SK-N-SH (cell line): ENCODE measurements at regions not wholly inside any gene's neighbourhood (a gene's known extent, or its start where the extent isn't known, plus 50 kb on each side); places are given as distances from the start of the nearest gene placed in this dataset.

Experiments
- CTCF ChIA-PET: fragments of 300-600, 350-600 bp; formaldehyde crosslinking; extraction: SDS; loops from one replicate; lab custom pipeline; 2021; lab: Yijun Ruan, JAX
- POLR2A ChIA-PET: fragments of 350-600 bp; sonication (Branson Sonifier 250); formaldehyde crosslinking; extraction: SDS; loops from one replicate; lab custom pipeline; 2020; ENCODE audit warnings: antibody characterized with exemption, inconsistent platforms; lab: Yijun Ruan, JAX
- DNase-seq: peaks from one replicate; pipeline ENCODE4 v3.0.0; 2012
- H2AFZ ChIP-seq: fragments of 200-600 bp; sonication (generic); 2 replicates; pipeline ENCODE4 v1.8.1; 2016; ENCODE audit warnings: antibody characterized with exemption, mild to moderate bottlenecking, low read depth
- H3F3A ChIP-seq: fragments of 200-600 bp; sonication (generic); replicated peaks from 2 replicates; pipeline ENCODE3; 2016; ENCODE audit warnings: antibody characterized with exemption, mild to moderate bottlenecking; ENCODE audit not compliant: insufficient read depth
- H3K27ac ChIP-seq, 2 experiments: fragments of 200-500 bp in 1 of 2; fragments of 200-600 bp in 1 of 2; sonication (Bioruptor generic) in 1 of 2; sonication (generic), shearing (Covaris generic) in 1 of 2; 2 replicates each; pipeline versions ENCODE4 v1.5.1 to v1.6.1; 2014 to 2016; ENCODE audit warnings: low read depth in 2 of 2, inconsistent platforms in 1 of 2, low read length in 1 of 2, mild to moderate bottlenecking in 1 of 2, mixed read lengths in 1 of 2
- H3K27me3 ChIP-seq: fragments of 200-600 bp; sonication (generic), shearing (Covaris generic); 2 replicates; pipeline ENCODE4 v1.6.1; 2016; ENCODE audit warnings: mixed run types; ENCODE audit not compliant: insufficient read depth
- H3K36me3 ChIP-seq, 2 experiments: fragments of 200-500 bp in 1 of 2; fragments of 200-600 bp in 1 of 2; sonication (Bioruptor generic) in 1 of 2; sonication (generic) in 1 of 2; replicated peaks in 1 of 2; 2 replicates each; pipeline versions ENCODE3 to v1.5.1; 2014 to 2016; ENCODE audit warnings: low read length in 1 of 2, mild to moderate bottlenecking in 1 of 2; ENCODE audit not compliant: insufficient read depth in 2 of 2, control insufficient read depth in 1 of 2
- H3K4me1 ChIP-seq, 2 experiments: fragments of 200-500 bp in 1 of 2; fragments of 200-600 bp in 1 of 2; sonication (Bioruptor generic) in 1 of 2; sonication (generic), shearing (Covaris generic) in 1 of 2; 2 replicates each; pipeline versions ENCODE4 v1.5.1 to v1.6.1; 2014 to 2016; ENCODE audit warnings: low read depth in 1 of 2, low read length in 1 of 2, mixed run types in 1 of 2; ENCODE audit not compliant: insufficient read depth in 2 of 2, control insufficient read depth in 1 of 2
- H3K4me2 ChIP-seq: fragments of 200-600 bp; sonication (generic), shearing (Covaris generic); 2 replicates; pipeline ENCODE4 v1.6.1; 2017; ENCODE audit warnings: mixed run types
- H3K4me3 ChIP-seq, 2 experiments: fragments of 200-500 bp in 1 of 2; fragments of 200-600 bp in 1 of 2; sonication (Bioruptor generic) in 1 of 2; sonication (generic), shearing (Covaris generic) in 1 of 2; 2 replicates each; pipeline versions ENCODE4 v1.5.1 to v1.8.1; 2014 to 2016; ENCODE audit warnings: low read depth in 2 of 2, inconsistent platforms in 1 of 2, low read length in 1 of 2, mild to moderate bottlenecking in 1 of 2, mixed read lengths in 1 of 2, moderate library complexity in 1 of 2
- H3K79me2 ChIP-seq: fragments of 200-600 bp; sonication (generic); 2 replicates; pipeline ENCODE4 v1.8.1; 2017; ENCODE audit warnings: mild to moderate bottlenecking; ENCODE audit not compliant: insufficient read depth
- H3K9ac ChIP-seq: fragments of 200-600 bp; sonication (generic); 2 replicates; pipeline ENCODE4 v1.6.1; 2017; ENCODE audit warnings: mixed run types
- H3K9me2 ChIP-seq: fragments of 200-600 bp; sonication (generic); 2 replicates; pipeline ENCODE4 v1.6.1; 2017; ENCODE audit warnings: mixed run types
- H3K9me3 ChIP-seq: fragments of 200-600 bp; sonication (generic); 2 replicates; pipeline ENCODE4 v1.6.1; 2017; ENCODE audit warnings: mixed run types, mild to moderate bottlenecking, moderate library complexity
- H4K20me1 ChIP-seq: fragments of 200-600 bp; sonication (generic); 2 replicates; pipeline ENCODE4 v1.6.1; 2017; ENCODE audit warnings: mild to moderate bottlenecking, mixed run types; ENCODE audit not compliant: insufficient read depth
- ELF1 ChIP-seq: IDR thresholded peaks from 2 replicates; pipeline ENCODE4 v1.4.0; 2012
- EZH2phosphoT487 ChIP-seq: fragments of 200-600 bp; sonication (generic); IDR thresholded peaks from 2 replicates; pipeline ENCODE4 v1.6.1; 2017; ENCODE audit warnings: low read depth, mixed run types, mild to moderate bottlenecking, antibody characterized with exemption, moderate library complexity, borderline replicate concordance
- MEF2A ChIP-seq: IDR thresholded peaks from 2 replicates; pipeline ENCODE4 v1.4.0; 2012; ENCODE audit warnings: low read depth, borderline replicate concordance
- MXI1 ChIP-seq: IDR thresholded peaks from 2 replicates; pipeline ENCODE4 v1.6.1; 2012; ENCODE audit warnings: mild to moderate bottlenecking, low read depth, low read length, improper control_type of control experiment
- POLR2AphosphoS5 ChIP-seq: IDR thresholded peaks from 2 replicates; pipeline ENCODE4 v1.6.1; 2012; ENCODE audit warnings: low read depth, low read length
- RAD21 ChIP-seq: IDR thresholded peaks from 2 replicates; pipeline ENCODE4 v1.6.1; 2012; ENCODE audit warnings: mild to moderate bottlenecking, low read length
- SIN3A ChIP-seq: IDR thresholded peaks from 2 replicates; pipeline ENCODE4 v1.6.1; 2012; ENCODE audit warnings: low read depth, mild to moderate bottlenecking, low read length, moderate library complexity, borderline replicate concordance
- SMC3 ChIP-seq: IDR thresholded peaks from 2 replicates; pipeline ENCODE4 v1.6.1; 2012; ENCODE audit warnings: low read depth, low read length, improper control_type of control experiment
- TAF1 ChIP-seq: IDR thresholded peaks from 2 replicates; pipeline ENCODE4 v1.6.1; 2012; ENCODE audit warnings: low read depth, mild to moderate bottlenecking, low read length, moderate library complexity, borderline replicate concordance
- TCF12 ChIP-seq: IDR thresholded peaks from 2 replicates; pipeline ENCODE4 v1.4.0; 2012
- TEAD4 ChIP-seq: IDR thresholded peaks from 2 replicates; pipeline ENCODE4 v1.4.0; 2012; ENCODE audit warnings: mild to moderate bottlenecking, borderline replicate concordance; ENCODE audit not compliant: insufficient read depth
- YY1 ChIP-seq: IDR thresholded peaks from 2 replicates; pipeline ENCODE4 v1.4.0; 2012; ENCODE audit warnings: low read depth, mild to moderate bottlenecking
- WGBS: methylation state at CpG from one replicate; pipeline ENCODE4 v1.1.6; 2017; ENCODE audit warnings: low lambda C conversion rate; 5-methylcytosine and 5-hydroxymethylcytosine counted together
- TF ChIP-seq, protein P1 (sequence below): fragments of 150-350 bp; IDR thresholded peaks from 2 replicates; pipeline ENCODE4 v1.6.1; 2017; ENCODE audit warnings: antibody characterized with exemption, low read length, low read depth, borderline replicate concordance
- TF ChIP-seq, protein P2 (sequence below): IDR thresholded peaks from 2 replicates; pipeline ENCODE4; 2012
- TF ChIP-seq, protein P3 (sequence below): fragments of 150-350 bp; IDR thresholded peaks from 2 replicates; pipeline ENCODE4 v1.6.1; 2016; ENCODE audit warnings: mild to moderate bottlenecking, low read depth, low read length
- TF ChIP-seq, protein P4 (sequence below): fragments of 200-600 bp; sonication (generic); IDR thresholded peaks from 2 replicates; pipeline ENCODE4 v1.6.1; 2017; ENCODE audit warnings: antibody characterized with exemption, mild to moderate bottlenecking, moderate library complexity
- TF ChIP-seq, protein P5 (sequence below): IDR thresholded peaks from 2 replicates; pipeline ENCODE4 v1.4.0; 2012; ENCODE audit warnings: low read depth, borderline replicate concordance
- TF ChIP-seq, protein P6 (sequence below): IDR thresholded peaks from 2 replicates; pipeline ENCODE4 v1.4.0; 2012; ENCODE audit warnings: low read depth

DNA sequence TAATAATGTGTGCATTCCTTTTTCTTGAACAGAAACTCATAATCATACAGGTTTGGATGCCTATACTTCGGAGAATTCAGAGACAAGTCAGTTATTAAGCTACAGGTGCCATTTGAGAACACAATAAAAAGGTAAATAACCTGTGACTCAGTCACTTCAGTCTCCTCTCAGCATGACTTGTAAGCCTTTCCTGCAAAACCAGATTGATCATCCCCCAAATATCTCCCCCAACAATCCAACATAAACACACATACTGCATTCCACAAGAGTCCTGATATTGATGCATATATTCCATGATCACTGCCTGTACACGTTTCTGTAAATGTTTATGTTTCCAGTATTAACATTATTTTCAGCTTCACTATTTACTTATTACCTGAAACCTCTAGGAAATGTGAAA is 110.8 kb downstream of the PWWP3B start:
- no peak for TF ChIP-seq YY1
- TF ChIP-seq, protein P1, sequence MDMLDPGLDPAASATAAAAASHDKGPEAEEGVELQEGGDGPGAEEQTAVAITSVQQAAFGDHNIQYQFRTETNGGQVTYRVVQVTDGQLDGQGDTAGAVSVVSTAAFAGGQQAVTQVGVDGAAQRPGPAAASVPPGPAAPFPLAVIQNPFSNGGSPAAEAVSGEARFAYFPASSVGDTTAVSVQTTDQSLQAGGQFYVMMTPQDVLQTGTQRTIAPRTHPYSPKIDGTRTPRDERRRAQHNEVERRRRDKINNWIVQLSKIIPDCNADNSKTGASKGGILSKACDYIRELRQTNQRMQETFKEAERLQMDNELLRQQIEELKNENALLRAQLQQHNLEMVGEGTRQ = no peak
- TF ChIP-seq, protein P2, sequence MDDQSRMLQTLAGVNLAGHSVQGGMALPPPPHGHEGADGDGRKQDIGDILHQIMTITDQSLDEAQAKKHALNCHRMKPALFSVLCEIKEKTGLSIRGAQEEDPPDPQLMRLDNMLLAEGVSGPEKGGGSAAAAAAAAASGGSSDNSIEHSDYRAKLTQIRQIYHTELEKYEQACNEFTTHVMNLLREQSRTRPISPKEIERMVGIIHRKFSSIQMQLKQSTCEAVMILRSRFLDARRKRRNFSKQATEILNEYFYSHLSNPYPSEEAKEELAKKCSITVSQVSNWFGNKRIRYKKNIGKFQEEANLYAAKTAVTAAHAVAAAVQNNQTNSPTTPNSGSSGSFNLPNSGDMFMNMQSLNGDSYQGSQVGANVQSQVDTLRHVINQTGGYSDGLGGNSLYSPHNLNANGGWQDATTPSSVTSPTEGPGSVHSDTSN = no peak
- TF ChIP-seq, protein P3, sequence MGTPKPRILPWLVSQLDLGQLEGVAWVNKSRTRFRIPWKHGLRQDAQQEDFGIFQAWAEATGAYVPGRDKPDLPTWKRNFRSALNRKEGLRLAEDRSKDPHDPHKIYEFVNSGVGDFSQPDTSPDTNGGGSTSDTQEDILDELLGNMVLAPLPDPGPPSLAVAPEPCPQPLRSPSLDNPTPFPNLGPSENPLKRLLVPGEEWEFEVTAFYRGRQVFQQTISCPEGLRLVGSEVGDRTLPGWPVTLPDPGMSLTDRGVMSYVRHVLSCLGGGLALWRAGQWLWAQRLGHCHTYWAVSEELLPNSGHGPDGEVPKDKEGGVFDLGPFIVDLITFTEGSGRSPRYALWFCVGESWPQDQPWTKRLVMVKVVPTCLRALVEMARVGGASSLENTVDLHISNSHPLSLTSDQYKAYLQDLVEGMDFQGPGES = no peak
- no peak for TF ChIP-seq TEAD4
- no peak for TF ChIP-seq RAD21
- TF ChIP-seq, protein P4, sequence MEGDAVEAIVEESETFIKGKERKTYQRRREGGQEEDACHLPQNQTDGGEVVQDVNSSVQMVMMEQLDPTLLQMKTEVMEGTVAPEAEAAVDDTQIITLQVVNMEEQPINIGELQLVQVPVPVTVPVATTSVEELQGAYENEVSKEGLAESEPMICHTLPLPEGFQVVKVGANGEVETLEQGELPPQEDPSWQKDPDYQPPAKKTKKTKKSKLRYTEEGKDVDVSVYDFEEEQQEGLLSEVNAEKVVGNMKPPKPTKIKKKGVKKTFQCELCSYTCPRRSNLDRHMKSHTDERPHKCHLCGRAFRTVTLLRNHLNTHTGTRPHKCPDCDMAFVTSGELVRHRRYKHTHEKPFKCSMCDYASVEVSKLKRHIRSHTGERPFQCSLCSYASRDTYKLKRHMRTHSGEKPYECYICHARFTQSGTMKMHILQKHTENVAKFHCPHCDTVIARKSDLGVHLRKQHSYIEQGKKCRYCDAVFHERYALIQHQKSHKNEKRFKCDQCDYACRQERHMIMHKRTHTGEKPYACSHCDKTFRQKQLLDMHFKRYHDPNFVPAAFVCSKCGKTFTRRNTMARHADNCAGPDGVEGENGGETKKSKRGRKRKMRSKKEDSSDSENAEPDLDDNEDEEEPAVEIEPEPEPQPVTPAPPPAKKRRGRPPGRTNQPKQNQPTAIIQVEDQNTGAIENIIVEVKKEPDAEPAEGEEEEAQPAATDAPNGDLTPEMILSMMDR = no peak
- TF ChIP-seq, protein P5, sequence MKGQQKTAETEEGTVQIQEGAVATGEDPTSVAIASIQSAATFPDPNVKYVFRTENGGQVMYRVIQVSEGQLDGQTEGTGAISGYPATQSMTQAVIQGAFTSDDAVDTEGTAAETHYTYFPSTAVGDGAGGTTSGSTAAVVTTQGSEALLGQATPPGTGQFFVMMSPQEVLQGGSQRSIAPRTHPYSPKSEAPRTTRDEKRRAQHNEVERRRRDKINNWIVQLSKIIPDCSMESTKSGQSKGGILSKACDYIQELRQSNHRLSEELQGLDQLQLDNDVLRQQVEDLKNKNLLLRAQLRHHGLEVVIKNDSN = no peak
- TF ChIP-seq, protein P6, sequence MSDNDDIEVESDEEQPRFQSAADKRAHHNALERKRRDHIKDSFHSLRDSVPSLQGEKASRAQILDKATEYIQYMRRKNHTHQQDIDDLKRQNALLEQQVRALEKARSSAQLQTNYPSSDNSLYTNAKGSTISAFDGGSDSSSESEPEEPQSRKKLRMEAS = no peak
- TF ChIP-seq EZH2phosphoT487 = no peak
- no peak for TF ChIP-seq SMC3
- no peak for TF ChIP-seq POLR2AphosphoS5
- TF ChIP-seq MEF2A = no peak
- no peak for TF ChIP-seq ELF1
- TF ChIP-seq TCF12 = no peak
- TF ChIP-seq SIN3A = no peak
- no peak for TF ChIP-seq MXI1
- TF ChIP-seq TAF1 = no peak
- TF ChIP-seq, all 33 proteins: peak for 0
- CTCF ChIA-PET = no interaction called here
- H2AFZ ChIP-seq = no peak overlapping the region
- no peaks in the 10 kb centered on the region for H3K9me3 ChIP-seq
- 3% methylated on average over 2 of the region's 2 CpGs for WGBS
- no peak overlapping the region for H3K9ac ChIP-seq
- H3F3A ChIP-seq = no peaks in the 10 kb centered on the region
- no peaks in the 10 kb centered on the region for H3K36me3 ChIP-seq
- no peak overlapping the region for H3K4me3 ChIP-seq
- no peaks in the 10 kb centered on the region for H4K20me1 ChIP-seq
- no peak for DNase-seq
- POLR2A ChIA-PET = no interaction called here
- H3K4me1 ChIP-seq = no peaks in the 10 kb centered on the region
- H3K27ac ChIP-seq = no peak overlapping the region
- H3K27me3 ChIP-seq = no peaks in the 10 kb centered on the region
- H3K9me2 ChIP-seq = no peaks in the 10 kb centered on the region
- no peak overlapping the region for H3K4me2 ChIP-seq
- H3K79me2 ChIP-seq = no peaks in the 10 kb centered on the region
